ENCODE measurements at regions not wholly inside any gene's neighbourhood (a gene's known extent, or its start where the extent isn't known, plus 50 kb on each side); places are given as distances from the start of the nearest gene placed in this dataset.

GRCh38 chr11:115008799-115009198 lies 330.5 kb downstream of the NXPE2 start:
- no peaks in the 10 kb centered on the region for H3K4me1 Mint-ChIP-seq
- Histone ChIP-seq H3K4me1 (ENCODE audit: control insufficient read depth, insufficient read depth, low read length, poor library complexity, severe bottlenecking) (no peaks in the 10 kb centered on the region), H3K9me3 (ENCODE audit: control insufficient read depth in 2 of 2, low read length in 2 of 2) (no peaks in the 10 kb centered on the region), H3K27ac (ENCODE audit: insufficient read depth, low read length, poor library complexity, severe bottlenecking) (no peak overlapping the region), H3K36me3 (ENCODE audit: control insufficient read depth, insufficient read depth, low read length) (no peaks in the 10 kb centered on the region), H3K4me3 (ENCODE audit: low read depth, low read length) (no peak overlapping the region), H3K27me3 (ENCODE audit: control insufficient read depth, insufficient read depth, low read length) (no peaks in the 10 kb centered on the region)
- no peak overlapping the region for H3K4me3 Mint-ChIP-seq
- no peaks in the 10 kb centered on the region for H3K36me3 Mint-ChIP-seq
- H3K27ac Mint-ChIP-seq, result no peak overlapping the region
- H3K27me3 Mint-ChIP-seq, result no peaks in the 10 kb centered on the region
- H3K9me3 Mint-ChIP-seq, result peaks cover 0 to 6% (median 2%) of the 10 kb centered on the region in 7 donors
- DNase-seq (no peak), ATAC-seq (ENCODE audit: low read depth in 2 of 2) (no peak)

- peaks cover 0 to 18% (median 5%) of the 10 kb centered on the region in 7 donors for H3K9me3 Mint-ChIP-seq
- Histone ChIP-seq H3K4me3 (ENCODE audit: low read depth, low read length) (no peak overlapping the region), H3K27ac (ENCODE audit: insufficient read depth, low read length, poor library complexity, severe bottlenecking) (no peak overlapping the region), H3K4me1 (ENCODE audit: control insufficient read depth, insufficient read depth, low read length, poor library complexity, severe bottlenecking) (no peaks in the 10 kb centered on the region), H3K9me3 (ENCODE audit: control insufficient read depth in 2 of 2, low read length in 2 of 2) (peaks cover 0 to 7% of the 10 kb centered on the region in 2 experiments), H3K36me3 (ENCODE audit: control insufficient read depth, insufficient read depth, low read length) (no peaks in the 10 kb centered on the region), H3K27me3 (ENCODE audit: control insufficient read depth, insufficient read depth, low read length) (no peaks in the 10 kb centered on the region)
- H3K27me3 Mint-ChIP-seq, result no peaks in the 10 kb centered on the region
- H3K4me1 Mint-ChIP-seq, result no peaks in the 10 kb centered on the region
- H3K4me3 Mint-ChIP-seq, result no peak overlapping the region
- H3K36me3 Mint-ChIP-seq, result no peaks in the 10 kb centered on the region
- DNase-seq (no peak), ATAC-seq (ENCODE audit: low read depth in 2 of 2) (no peak)
- H3K27ac Mint-ChIP-seq, result no peak overlapping the region
Measured at GRCh38 chr11:115017529-115017928, 339.2 kb downstream of the NXPE2 start.

- DNase-seq, result no peak
- H3K27ac Mint-ChIP-seq, result no peak overlapping the region
- H3K4me1 Mint-ChIP-seq, result no peaks in the 10 kb centered on the region
- Histone ChIP-seq H3K9me3 (ENCODE audit: control insufficient read depth in 2 of 2, low read length in 2 of 2) (no peaks in the 10 kb centered on the region), H3K27ac (ENCODE audit: insufficient read depth, low read length, poor library complexity, severe bottlenecking) (no peak overlapping the region), H3K4me3 (ENCODE audit: low read depth, low read length) (no peak overlapping the region), H3K27me3 (ENCODE audit: control insufficient read depth, insufficient read depth, low read length) (no peaks in the 10 kb centered on the region), H3K4me1 (ENCODE audit: control insufficient read depth, insufficient read depth, low read length, poor library complexity, severe bottlenecking) (no peaks in the 10 kb centered on the region), H3K36me3 (ENCODE audit: control insufficient read depth, insufficient read depth, low read length) (no peaks in the 10 kb centered on the region)
- H3K4me3 Mint-ChIP-seq, result no peak overlapping the region
- no peak for ATAC-seq (ENCODE audit: low read depth in 2 of 2)
- no peaks in the 10 kb centered on the region for H3K36me3 Mint-ChIP-seq
- no peaks in the 10 kb centered on the region for H3K27me3 Mint-ChIP-seq
- peaks cover 0 to 16% (median 2%) of the 10 kb centered on the region in 7 donors for H3K9me3 Mint-ChIP-seq
Measured at GRCh38 chr11:115030166-115030565, 351.8 kb downstream of the NXPE2 start.

GRCh38 chr11:115036406-115037180 lies 358.3 kb downstream of the NXPE2 start:
- Histone ChIP-seq H3K36me3 (ENCODE audit: control insufficient read depth, insufficient read depth, low read length) (no peaks in the 10 kb centered on the region), H3K27ac (ENCODE audit: insufficient read depth, low read length, poor library complexity, severe bottlenecking) (no peak overlapping the region), H3K9me3 (ENCODE audit: control insufficient read depth in 2 of 2, low read length in 2 of 2) (no peaks in the 10 kb centered on the region), H3K4me3 (ENCODE audit: low read depth, low read length) (no peak overlapping the region), H3K27me3 (ENCODE audit: control insufficient read depth, insufficient read depth, low read length) (no peaks in the 10 kb centered on the region), H3K4me1 (ENCODE audit: control insufficient read depth, insufficient read depth, low read length, poor library complexity, severe bottlenecking) (no peaks in the 10 kb centered on the region)
- ATAC-seq (ENCODE audit: low read depth in 2 of 2) (no peak), DNase-seq (no peak)
- Mint-ChIP-seq H3K36me3 (no peaks in the 10 kb centered on the region), H3K4me1 (no peaks in the 10 kb centered on the region), H3K9me3 (peaks cover 0 to 5% (median 0%) of the 10 kb centered on the region in 7 donors), H3K27me3 (peaks cover 11% of the 10 kb centered on the region), H3K27ac (no peak overlapping the region), H3K4me3 (no peak overlapping the region)

- Histone ChIP-seq H3K27ac (ENCODE audit: insufficient read depth, low read length, poor library complexity, severe bottlenecking) (no peak overlapping the region), H3K4me3 (ENCODE audit: low read depth, low read length) (no peak overlapping the region), H3K9me3 (ENCODE audit: control insufficient read depth in 2 of 2, low read length in 2 of 2) (no peaks in the 10 kb centered on the region), H3K4me1 (ENCODE audit: control insufficient read depth, insufficient read depth, low read length, poor library complexity, severe bottlenecking) (no peaks in the 10 kb centered on the region), H3K27me3 (ENCODE audit: control insufficient read depth, insufficient read depth, low read length) (no peaks in the 10 kb centered on the region), H3K36me3 (ENCODE audit: control insufficient read depth, insufficient read depth, low read length) (no peaks in the 10 kb centered on the region)
- Mint-ChIP-seq H3K27ac (no peak overlapping the region), H3K4me3 (no peak overlapping the region), H3K36me3 (no peaks in the 10 kb centered on the region), H3K9me3 (peaks cover 0 to 7% (median 0%) of the 10 kb centered on the region in 7 donors), H3K27me3 (peaks cover 12% of the 10 kb centered on the region), H3K4me1 (no peaks in the 10 kb centered on the region)
- ATAC-seq (ENCODE audit: low read depth in 2 of 2) (no peak), DNase-seq (no peak)
Measured at GRCh38 chr11:115042002-115042401, 363.7 kb downstream of the NXPE2 start.

GRCh38 chr11:115047631-115048030 lies 369.3 kb downstream of the NXPE2 start:
- no peaks in the 10 kb centered on the region for H3K36me3 ChIP-seq (ENCODE audit: control insufficient read depth, insufficient read depth, low read length)
- H3K36me3 Mint-ChIP-seq, result no peaks in the 10 kb centered on the region
- H3K27me3 ChIP-seq (ENCODE audit: control insufficient read depth, insufficient read depth, low read length), result no peaks in the 10 kb centered on the region
- H3K4me1 Mint-ChIP-seq, result no peaks in the 10 kb centered on the region
- no peaks in the 10 kb centered on the region for H3K9me3 ChIP-seq (ENCODE audit: control insufficient read depth in 2 of 2, low read length in 2 of 2)
- no peak overlapping the region for H3K27ac Mint-ChIP-seq
- no peak for ATAC-seq (ENCODE audit: low read depth in 2 of 2)
- H3K4me1 ChIP-seq (ENCODE audit: control insufficient read depth, insufficient read depth, low read length, poor library complexity, severe bottlenecking), result no peaks in the 10 kb centered on the region
- H3K4me3 Mint-ChIP-seq, result no peak overlapping the region
- DNase-seq, result no peak
- H3K27me3 Mint-ChIP-seq, result no peaks in the 10 kb centered on the region
- peaks cover 0 to 7% (median 0%) of the 10 kb centered on the region in 7 donors for H3K9me3 Mint-ChIP-seq
- H3K27ac ChIP-seq (ENCODE audit: insufficient read depth, low read length, poor library complexity, severe bottlenecking), result no peak overlapping the region
- H3K4me3 ChIP-seq (ENCODE audit: low read depth, low read length), result no peak overlapping the region

- Mint-ChIP-seq H3K4me3 (no peak overlapping the region), H3K4me1 (no peaks in the 10 kb centered on the region), H3K9me3 (peaks cover 0 to 7% (median 0%) of the 10 kb centered on the region in 7 donors), H3K27me3 (no peaks in the 10 kb centered on the region), H3K27ac (no peak overlapping the region), H3K36me3 (no peaks in the 10 kb centered on the region)
- no peaks in the 10 kb centered on the region for H3K27me3 ChIP-seq (ENCODE audit: control insufficient read depth, insufficient read depth, low read length)
- H3K4me1 ChIP-seq (ENCODE audit: control insufficient read depth, insufficient read depth, low read length, poor library complexity, severe bottlenecking), result no peaks in the 10 kb centered on the region
- H3K4me3 ChIP-seq (ENCODE audit: low read depth, low read length), result no peak overlapping the region
- H3K27ac ChIP-seq (ENCODE audit: insufficient read depth, low read length, poor library complexity, severe bottlenecking), result no peak overlapping the region
- H3K36me3 ChIP-seq (ENCODE audit: control insufficient read depth, insufficient read depth, low read length), result no peaks in the 10 kb centered on the region
- no peaks in the 10 kb centered on the region for H3K9me3 ChIP-seq (ENCODE audit: control insufficient read depth in 2 of 2, low read length in 2 of 2)
- ATAC-seq (ENCODE audit: low read depth in 2 of 2) (no peak), DNase-seq (no peak)
Measured at GRCh38 chr11:115049796-115050195, 371.5 kb downstream of the NXPE2 start.

GRCh38 chr11:115050756-115051155 lies 372.4 kb downstream of the NXPE2 start:
- H3K36me3 ChIP-seq (ENCODE audit: control insufficient read depth, insufficient read depth, low read length), result no peaks in the 10 kb centered on the region
- H3K27me3 Mint-ChIP-seq, result peaks cover 1% of the 10 kb centered on the region
- H3K4me3 Mint-ChIP-seq, result no peak overlapping the region

More at GRCh38 chr11:115050756-115051155, 372.4 kb downstream of the NXPE2 start:
- no peaks in the 10 kb centered on the region for H3K4me1 Mint-ChIP-seq
- Histone ChIP-seq H3K27me3 (ENCODE audit: control insufficient read depth, insufficient read depth, low read length) (no peaks in the 10 kb centered on the region), H3K4me3 (ENCODE audit: low read depth, low read length) (no peak overlapping the region), H3K4me1 (ENCODE audit: control insufficient read depth, insufficient read depth, low read length, poor library complexity, severe bottlenecking) (no peaks in the 10 kb centered on the region), H3K27ac (ENCODE audit: insufficient read depth, low read length, poor library complexity, severe bottlenecking) (no peak overlapping the region), H3K9me3 (ENCODE audit: control insufficient read depth in 2 of 2, low read length in 2 of 2) (no peaks in the 10 kb centered on the region)
- peaks cover 0 to 7% (median under 1%) of the 10 kb centered on the region in 7 donors for H3K9me3 Mint-ChIP-seq
- H3K27ac Mint-ChIP-seq, result no peak overlapping the region
- DNase-seq (no peak), ATAC-seq (ENCODE audit: low read depth in 2 of 2) (no peak)
- H3K36me3 Mint-ChIP-seq, result no peaks in the 10 kb centered on the region
